Ascending aorta (tissue), 2 donors: ENCODE measurements at regions not wholly inside any gene's neighbourhood (a gene's known extent, or its start where the extent isn't known, plus 50 kb on each side); places are given as distances from the start of the nearest gene placed in this dataset.

ENCODE experiments used
- DNase-seq, 2 donors: peaks; one replicate each; pipeline ENCODE4 v3.0.0-alpha.2; 2019; ENCODE audit warnings: low spot score in 2 of 2
- H3K27ac ChIP-seq, 2 donors: fragments of 200-600 bp; sonication (generic); one replicate each; pipeline ENCODE4 v1.5.1; 2016 to 2017; ENCODE audit warnings: mild to moderate bottlenecking in 1 of 2
- H3K27me3 ChIP-seq: fragments of 200-600 bp; sonication (generic); one replicate; pipeline ENCODE4 v1.5.1; 2017
- H3K36me3 ChIP-seq, 2 donors: fragments of 200-600 bp; sonication (generic); one replicate each; pipeline ENCODE4 v1.5.1; 2016
- H3K4me1 ChIP-seq, 2 donors: fragments of 200-600 bp; sonication (generic); one replicate each; pipeline ENCODE4 v1.5.1; 2016 to 2017; ENCODE audit warnings: mild to moderate bottlenecking in 1 of 2
- H3K4me3 ChIP-seq, 2 donors: fragments of 200-600 bp; sonication (generic); one replicate each; pipeline ENCODE4 v1.5.1; 2016 to 2017; ENCODE audit warnings: mild to moderate bottlenecking in 1 of 2
- H3K9me3 ChIP-seq, 2 donors: fragments of 200-600 bp; sonication (generic); one replicate each; pipeline ENCODE4 v1.5.1; 2016
- CTCF ChIP-seq, 3 experiments: fragments of 200-600 bp in 2 of 3; fragments of 450-650 bp in 1 of 3; sonication (generic) in 2 of 3; IDR thresholded peaks; one replicate each; pipeline ENCODE4 v1.5.1; 2016 to 2019; ENCODE audit warnings: antibody characterized with exemption in 3 of 3, mild to moderate bottlenecking in 1 of 3, moderate library complexity in 1 of 3
- intact Hi-C: fragments of 100-400 bp; cut with DNase I; formaldehyde crosslinking; loops from one replicate; pipeline ENCODE4 v1.15.1; 2023

- no peaks in the 10 kb centered on the region for H3K36me3 ChIP-seq
- DNase-seq, result no peak
- H3K27me3 ChIP-seq, result no peaks in the 10 kb centered on the region
- no peak overlapping the region for H3K4me3 ChIP-seq
- H3K4me1 ChIP-seq, result no peaks in the 10 kb centered on the region
- intact Hi-C loops, result no loop called here
- TF ChIP-seq CTCF (IDR thresholded peaks at IDR 0.05), result no peak
- peak overlapping the region in 1 of 2 donors; percentile 49 for H3K27ac ChIP-seq
- no peaks in the 10 kb centered on the region for H3K9me3 ChIP-seq
Measured at GRCh38 chr7:155209478-155210319, 88.0 kb upstream of the INSIG1 start.

- no peak for TF ChIP-seq CTCF (IDR thresholded peaks at IDR 0.05)
- Histone ChIP-seq H3K9me3 (no peaks in the 10 kb centered on the region), H3K36me3 (no peaks in the 10 kb centered on the region), H3K4me3 (no peak overlapping the region), H3K27me3 (no peaks in the 10 kb centered on the region), H3K4me1 (no peaks in the 10 kb centered on the region), H3K27ac (no peak overlapping the region)
- no peak for DNase-seq
- intact Hi-C loops, result no loop called here
Measured at GRCh38 chr7:155210356-155210755, 87.3 kb upstream of the INSIG1 start.

GRCh38 chr7:155211173-155211572, 86.5 kb upstream of the INSIG1 start:
- intact Hi-C loops, result no loop called here
- Histone ChIP-seq H3K9me3 (no peaks in the 10 kb centered on the region), H3K4me3 (no peak overlapping the region), H3K27ac (no peak overlapping the region), H3K36me3 (no peaks in the 10 kb centered on the region), H3K27me3 (no peaks in the 10 kb centered on the region), H3K4me1 (no peaks in the 10 kb centered on the region)
- no peak for TF ChIP-seq CTCF (IDR thresholded peaks at IDR 0.05)
- DNase-seq, result no peak

- Histone ChIP-seq H3K4me1 (no peaks in the 10 kb centered on the region), H3K27me3 (no peaks in the 10 kb centered on the region), H3K27ac (no peak overlapping the region), H3K9me3 (no peaks in the 10 kb centered on the region), H3K4me3 (no peak overlapping the region), H3K36me3 (no peaks in the 10 kb centered on the region)
- DNase-seq, result no peak
- intact Hi-C loops, result no loop called here
- no peak for TF ChIP-seq CTCF (IDR thresholded peaks at IDR 0.05)
Measured at GRCh38 chr7:155211761-155212160, 85.9 kb upstream of the INSIG1 start.

- H3K36me3 ChIP-seq, result no peaks in the 10 kb centered on the region
- H3K27me3 ChIP-seq, result no peaks in the 10 kb centered on the region
- H3K27ac ChIP-seq, result no peak overlapping the region
- intact Hi-C loops, result no loop called here
- no peak for DNase-seq
- no peaks in the 10 kb centered on the region for H3K4me1 ChIP-seq
- no peak for TF ChIP-seq CTCF (IDR thresholded peaks at IDR 0.05)
- no peak overlapping the region for H3K4me3 ChIP-seq
- no peaks in the 10 kb centered on the region for H3K9me3 ChIP-seq
Measured at GRCh38 chr7:155212301-155213015, 85.2 kb upstream of the INSIG1 start.
